Neutrophil (primary cell): ENCODE measurements at regions not wholly inside any gene's neighbourhood (a gene's known extent, or its start where the extent isn't known, plus 50 kb on each side); places are given as distances from the start of the nearest gene placed in this dataset.

Source experiments
- H3K27ac ChIP-seq: fragments of 200-600 bp; sonication (generic); 2 replicates; pipeline ENCODE4 v1.5.1; 2016; ENCODE audit warnings: mild to moderate bottlenecking, moderate library complexity
- H3K27me3 ChIP-seq: fragments of 200-600 bp; sonication (generic); 2 replicates; pipeline ENCODE4 v1.6.0; 2016; ENCODE audit warnings: mild to moderate bottlenecking
- H3K36me3 ChIP-seq: fragments of 200-600 bp; sonication (generic); 2 replicates; pipeline ENCODE4 v1.5.1; 2017
- H3K4me1 ChIP-seq, 2 experiments: fragments of 200-600 bp in 1 of 2; sonication (generic) in 1 of 2; 1 replicate in 1 of 2; 2 replicates in 1 of 2; pipeline versions ENCODE4 v1.5.1 to v1.6.1; 2013 to 2016; ENCODE audit warnings: low read depth in 1 of 2, low read length in 1 of 2, mild to moderate bottlenecking in 1 of 2, moderate library complexity in 1 of 2; ENCODE audit not compliant: control insufficient read depth in 1 of 2, insufficient read depth in 1 of 2
- H3K4me3 ChIP-seq, 2 experiments: fragments of 200-600 bp in 1 of 2; sonication (generic) in 1 of 2; 1 replicate in 1 of 2; 2 replicates in 1 of 2; pipeline ENCODE4 v1.5.1; 2013 to 2016; ENCODE audit warnings: low read depth in 1 of 2, low read length in 1 of 2, mild to moderate bottlenecking in 1 of 2, moderate library complexity in 1 of 2
- H3K9me3 ChIP-seq: fragments of 200-600 bp; sonication (generic); 2 replicates; pipeline ENCODE4 v1.5.1; 2016
- TF ChIP-seq, protein P1 (sequence below): fragments of 200-600 bp; sonication (generic); IDR thresholded peaks from 2 replicates; pipeline ENCODE4 v1.5.1; 2016; ENCODE audit warnings: antibody characterized with exemption

DNA sequence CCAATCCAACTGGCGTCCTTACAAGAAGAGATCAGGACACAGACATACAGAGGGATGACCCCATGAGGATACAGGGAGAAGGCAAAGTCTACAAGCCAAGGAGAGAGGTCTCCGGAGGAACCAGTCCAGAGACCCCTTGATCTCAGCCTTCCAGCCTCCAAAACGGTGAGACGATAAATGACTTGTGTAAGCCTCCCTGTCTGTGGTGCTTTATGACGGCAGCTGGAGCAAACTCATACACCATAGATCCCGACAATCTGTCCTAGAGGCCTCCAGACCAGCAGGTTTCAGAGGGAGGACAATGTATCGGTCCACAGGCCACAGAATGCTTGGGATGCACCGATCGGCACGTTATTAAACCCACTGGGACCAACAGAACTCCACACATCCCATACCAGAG is 383.3 kb downstream of the SHANK2 start:
- H3K27ac ChIP-seq: no peak overlapping the region
- TF ChIP-seq, protein P1, sequence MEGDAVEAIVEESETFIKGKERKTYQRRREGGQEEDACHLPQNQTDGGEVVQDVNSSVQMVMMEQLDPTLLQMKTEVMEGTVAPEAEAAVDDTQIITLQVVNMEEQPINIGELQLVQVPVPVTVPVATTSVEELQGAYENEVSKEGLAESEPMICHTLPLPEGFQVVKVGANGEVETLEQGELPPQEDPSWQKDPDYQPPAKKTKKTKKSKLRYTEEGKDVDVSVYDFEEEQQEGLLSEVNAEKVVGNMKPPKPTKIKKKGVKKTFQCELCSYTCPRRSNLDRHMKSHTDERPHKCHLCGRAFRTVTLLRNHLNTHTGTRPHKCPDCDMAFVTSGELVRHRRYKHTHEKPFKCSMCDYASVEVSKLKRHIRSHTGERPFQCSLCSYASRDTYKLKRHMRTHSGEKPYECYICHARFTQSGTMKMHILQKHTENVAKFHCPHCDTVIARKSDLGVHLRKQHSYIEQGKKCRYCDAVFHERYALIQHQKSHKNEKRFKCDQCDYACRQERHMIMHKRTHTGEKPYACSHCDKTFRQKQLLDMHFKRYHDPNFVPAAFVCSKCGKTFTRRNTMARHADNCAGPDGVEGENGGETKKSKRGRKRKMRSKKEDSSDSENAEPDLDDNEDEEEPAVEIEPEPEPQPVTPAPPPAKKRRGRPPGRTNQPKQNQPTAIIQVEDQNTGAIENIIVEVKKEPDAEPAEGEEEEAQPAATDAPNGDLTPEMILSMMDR: no peak
- no peaks in the 10 kb centered on the region for H3K9me3 ChIP-seq
- peaks cover 14% of the 10 kb centered on the region for H3K27me3 ChIP-seq
- no peaks in the 10 kb centered on the region for H3K36me3 ChIP-seq
- H3K4me1 ChIP-seq: no peaks in the 10 kb centered on the region
- H3K4me3 ChIP-seq: no peak overlapping the region

DNA sequence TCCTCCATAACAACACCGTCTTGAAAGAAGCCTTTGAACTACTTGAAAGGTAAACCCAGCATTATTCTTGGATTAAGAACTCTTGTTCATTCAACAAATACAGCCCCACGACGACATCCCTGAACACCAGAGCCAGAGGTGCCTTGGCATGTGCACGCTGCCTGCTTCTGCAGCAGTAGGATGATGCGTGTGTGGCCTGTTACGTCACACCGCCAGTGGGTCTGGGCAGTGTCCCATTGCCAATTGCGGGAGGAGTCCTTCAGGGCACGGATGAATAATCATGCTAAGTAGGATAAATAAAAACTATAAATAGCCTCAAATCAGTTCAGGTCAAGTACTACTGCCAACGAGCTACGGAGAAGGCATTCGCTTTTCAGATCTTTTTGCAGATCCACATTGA is 380.5 kb downstream of the SHANK2 start:
- Histone ChIP-seq H3K4me3 (no peak overlapping the region), H3K27ac (no peak overlapping the region), H3K36me3 (no peaks in the 10 kb centered on the region), H3K4me1 (no peaks in the 10 kb centered on the region), H3K27me3 (peaks cover 19% of the 10 kb centered on the region), H3K9me3 (no peaks in the 10 kb centered on the region)
- TF ChIP-seq, protein P1: no peak

DNA sequence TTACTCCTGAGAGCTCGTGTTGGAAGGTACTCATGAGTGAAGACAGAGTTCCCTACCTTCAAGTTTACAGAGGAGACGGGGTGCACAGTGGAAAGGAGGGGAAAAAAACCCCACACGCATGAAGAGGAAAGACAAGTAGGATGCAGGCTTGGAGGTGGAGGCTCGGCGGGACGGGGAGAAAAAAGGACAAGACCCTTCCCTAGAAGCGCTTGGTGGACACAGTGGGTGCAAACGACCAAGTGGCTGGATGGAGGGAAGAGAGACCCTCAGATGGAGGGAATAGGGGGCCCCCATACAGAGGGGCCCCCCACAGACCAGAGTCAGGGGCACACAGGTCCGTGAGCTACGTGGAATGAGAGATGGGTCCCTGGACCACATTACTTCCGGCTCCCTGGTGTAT is 380.1 kb downstream of the SHANK2 start:
- Histone ChIP-seq H3K27me3 (peaks cover 23% of the 10 kb centered on the region), H3K36me3 (no peaks in the 10 kb centered on the region), H3K27ac (no peak overlapping the region), H3K9me3 (no peaks in the 10 kb centered on the region), H3K4me3 (no peak overlapping the region), H3K4me1 (no peaks in the 10 kb centered on the region)
- TF ChIP-seq, protein P1: no peak

DNA sequence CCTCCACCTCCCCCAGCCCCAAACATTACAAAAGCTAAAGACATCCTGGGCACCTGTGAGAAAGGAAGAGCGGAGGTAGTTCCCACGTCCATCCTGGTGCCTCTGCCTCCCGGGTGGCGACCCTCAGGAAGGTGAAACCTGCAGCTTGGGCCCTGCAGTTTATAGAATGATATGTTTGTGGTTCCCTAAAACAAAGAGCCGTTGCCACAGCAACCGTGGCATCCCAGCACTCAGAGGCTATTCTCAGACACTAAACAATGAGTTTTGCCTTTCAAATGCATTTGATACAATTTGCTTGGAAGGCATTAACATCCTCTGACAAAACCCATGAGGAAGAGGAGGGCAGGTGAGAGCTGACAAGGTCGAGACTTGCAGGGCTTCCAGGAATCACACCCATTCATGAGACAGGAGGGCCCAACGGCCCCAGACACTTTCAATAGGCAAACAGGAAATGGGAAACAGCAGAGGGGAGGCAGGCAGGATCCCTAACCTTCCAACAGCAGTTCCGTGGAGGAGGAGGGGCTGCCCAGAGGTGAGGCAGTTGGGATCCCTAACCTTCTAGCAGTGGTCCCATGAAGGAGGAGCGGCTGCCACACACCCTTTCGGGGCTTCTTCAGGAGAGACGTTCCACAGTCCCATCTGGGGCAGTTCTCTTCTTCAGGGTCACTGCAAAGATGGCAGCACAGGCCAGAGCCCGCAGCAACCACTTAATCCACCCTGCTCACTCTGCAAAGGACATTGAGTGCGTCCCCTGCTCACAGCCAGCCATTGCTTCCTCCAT is 379.2 kb downstream of the SHANK2 start:
- H3K36me3 ChIP-seq: no peaks in the 10 kb centered on the region
- peaks cover 23% of the 10 kb centered on the region for H3K27me3 ChIP-seq
- no peak overlapping the region for H3K27ac ChIP-seq
- H3K4me3 ChIP-seq: no peak overlapping the region
- no peaks in the 10 kb centered on the region for H3K4me1 ChIP-seq
- TF ChIP-seq, protein P1: no peak
- no peaks in the 10 kb centered on the region for H3K9me3 ChIP-seq

DNA sequence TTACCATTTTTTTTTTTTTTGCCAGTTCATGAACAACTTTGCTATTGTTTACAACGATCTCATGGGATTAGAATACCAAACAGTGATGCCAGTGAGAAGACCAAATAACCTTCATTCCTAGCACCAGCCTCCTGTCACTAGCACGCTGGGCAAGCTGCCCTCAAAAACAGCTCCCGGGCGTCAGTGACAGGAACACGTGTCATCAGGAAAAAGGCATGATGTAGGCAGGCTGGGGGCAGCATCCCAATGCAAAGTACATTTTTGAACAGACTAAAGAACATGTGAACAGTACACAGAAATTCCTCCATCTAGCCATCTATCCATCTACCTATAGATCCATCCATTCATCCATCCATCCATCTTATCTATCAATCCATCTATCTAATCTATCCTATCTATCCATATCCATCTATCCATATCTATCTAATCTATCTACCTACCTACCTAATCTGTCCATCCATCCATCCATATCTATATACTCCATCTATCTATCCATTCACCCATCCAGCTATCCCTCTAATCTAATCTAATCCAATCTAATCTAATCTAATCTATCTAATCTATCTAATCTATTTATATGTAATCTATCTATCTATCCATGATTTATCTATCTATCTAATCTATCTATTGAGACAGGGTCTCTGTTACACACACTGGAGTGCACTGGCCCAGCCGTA is 378.5 kb downstream of the SHANK2 start:
- H3K36me3 ChIP-seq: no peaks in the 10 kb centered on the region
- no peaks in the 10 kb centered on the region for H3K4me1 ChIP-seq
- H3K9me3 ChIP-seq: no peaks in the 10 kb centered on the region
- TF ChIP-seq, protein P1: no peak
- H3K27me3 ChIP-seq: peaks cover 23% of the 10 kb centered on the region
- no peak overlapping the region for H3K4me3 ChIP-seq
- H3K27ac ChIP-seq: no peak overlapping the region
